ENCODE measurements at regions not wholly inside any gene's neighbourhood (a gene's known extent, or its start where the extent isn't known, plus 50 kb on each side); places are given as distances from the start of the nearest gene placed in this dataset.

- TF ChIP-seq EZH2 (IDR thresholded peaks at IDR 0.05; ENCODE audit: borderline replicate concordance, insufficient read depth, low read depth, low read length, poor library complexity, severe bottlenecking) (no peak), CTCF (IDR thresholded peaks at IDR 0.05) (no peak)
These were observed 283.1 kb downstream of the RAD51AP2 start for GRCh38 chr2:17235167-17235566.
